Gastroesophageal sphincter (tissue), 3 donors: ENCODE measurements at regions not wholly inside any gene's neighbourhood (a gene's known extent, or its start where the extent isn't known, plus 50 kb on each side); places are given as distances from the start of the nearest gene placed in this dataset.

ENCODE experiments used
- CTCF ChIP-seq, 4 experiments: fragments of 200-600 bp in 2 of 4; fragments of 450-650 bp in 2 of 4; sonication (generic) in 1 of 4; IDR thresholded peaks; one replicate each; pipeline ENCODE4 v1.5.1; 2017 to 2019; ENCODE audit warnings: antibody characterized with exemption in 4 of 4, mild to moderate bottlenecking in 2 of 4, moderate library complexity in 2 of 4
- EP300 ChIP-seq: sonication (generic); formaldehyde crosslinking; IDR thresholded peaks from one replicate; pipeline ENCODE4 v1.6.1; 2017; ENCODE audit warnings: antibody characterized with exemption, mild to moderate bottlenecking

- TF ChIP-seq CTCF (IDR thresholded peaks at IDR 0.05) (no peak), EP300 (no peak)
These were observed 1345.5 kb downstream of the TECRL start for GRCh38 chr4:63063760-63064159.
